ENCODE measurements at regions not wholly inside any gene's neighbourhood (a gene's known extent, or its start where the extent isn't known, plus 50 kb on each side); places are given as distances from the start of the nearest gene placed in this dataset.
"Not testable (repeated sequence)": the region's sequence is repeated elsewhere in the genome, so short reads cannot be mapped to it uniquely, and the experiment has no call there.

- no peak for TF ChIP-seq GATA1 (IDR thresholded peaks at IDR 0.05; ENCODE audit: low read depth, low read length)
- no peak for TF ChIP-seq POLR2A (IDR thresholded peaks at IDR 0.05; ENCODE audit: low read length)
- DNase-seq: no peak
Measured at GRCh38 chr1:244302876-244303609, 148.7 kb downstream of the ADSS2 start.

GRCh38 chr1:244303610-244303969 is 148.1 kb downstream of the ADSS2 start:
- DNase-seq: no peak
- TF ChIP-seq GATA1 (IDR thresholded peaks at IDR 0.05; ENCODE audit: low read depth, low read length) (no peak), POLR2A (IDR thresholded peaks at IDR 0.05; ENCODE audit: low read length) (no peak)

DNA sequence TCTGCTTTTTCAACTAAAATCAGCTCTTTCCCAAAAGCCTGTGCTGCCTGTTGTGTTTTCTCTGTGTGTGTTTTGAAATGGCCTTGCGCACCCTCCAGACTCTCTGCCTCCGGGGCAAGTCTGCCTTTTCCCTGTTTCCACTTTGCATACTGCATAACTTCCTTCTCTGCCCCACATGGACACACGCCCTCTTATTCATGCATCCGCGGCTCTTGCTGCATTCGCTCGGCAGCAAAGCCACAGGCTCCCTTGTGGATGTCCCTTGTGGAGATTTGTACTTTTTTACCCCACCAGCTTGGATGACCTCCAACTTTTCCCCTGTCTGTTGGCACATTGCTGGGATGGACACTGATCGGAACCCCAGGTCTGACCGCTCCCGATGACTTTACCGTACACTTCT is 147.6 kb downstream of the ADSS2 start:
- no peak for DNase-seq
- TF ChIP-seq POLR2A (IDR thresholded peaks at IDR 0.05; ENCODE audit: low read length): no peak
- no peak for TF ChIP-seq GATA1 (IDR thresholded peaks at IDR 0.05; ENCODE audit: low read depth, low read length)

DNA sequence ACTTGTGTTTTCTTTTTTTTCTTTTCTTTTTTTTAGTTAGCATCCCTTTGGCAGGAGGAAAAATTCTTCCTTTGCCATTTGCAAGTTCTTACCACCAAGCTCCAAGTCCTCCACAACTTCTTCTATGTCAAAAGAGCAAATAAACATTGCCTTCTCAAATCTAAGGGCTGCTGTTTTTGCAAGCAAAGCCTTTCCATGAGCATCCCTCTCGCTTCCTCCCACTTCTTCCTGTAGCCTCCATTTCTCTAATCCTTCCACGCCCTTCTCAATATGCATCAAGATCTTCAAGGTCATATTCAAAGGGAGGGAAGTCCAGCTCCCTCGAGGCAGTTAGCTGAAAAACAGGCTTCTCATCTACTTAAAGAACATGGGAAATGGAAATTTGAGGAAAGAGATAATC is 147.1 kb downstream of the ADSS2 start:
- no peak for DNase-seq
- no peak for TF ChIP-seq POLR2A (IDR thresholded peaks at IDR 0.05; ENCODE audit: low read length)
- no peak for TF ChIP-seq GATA1 (IDR thresholded peaks at IDR 0.05; ENCODE audit: low read depth, low read length)

DNA sequence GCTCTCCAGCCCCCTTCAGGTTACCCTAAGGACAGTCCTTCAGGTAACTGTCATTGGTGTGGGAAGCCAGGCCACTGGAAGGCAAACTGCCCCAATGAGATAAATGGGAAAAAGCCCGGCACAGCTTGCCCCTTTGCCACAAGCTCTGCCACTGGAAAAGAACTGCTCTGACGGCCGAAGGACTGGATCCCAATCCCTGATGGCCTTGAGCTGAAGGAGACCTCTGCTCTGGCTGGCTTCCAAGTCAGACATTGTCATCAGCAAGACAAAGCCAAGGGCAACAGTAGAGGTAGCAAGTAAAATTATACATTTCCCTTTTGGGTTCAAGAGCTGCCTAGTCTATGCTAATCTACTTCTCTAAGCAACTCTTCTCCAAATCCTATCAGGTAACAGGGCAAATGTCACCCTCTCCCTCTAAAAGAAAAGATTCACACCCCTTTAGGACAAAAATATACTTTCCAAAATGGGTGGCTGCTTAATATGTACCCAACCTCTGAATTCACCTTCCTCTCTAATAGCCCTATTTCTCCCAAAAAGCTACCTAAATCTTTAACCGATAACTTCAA is 145.8 kb downstream of the ADSS2 start:
- TF ChIP-seq POLR2A (IDR thresholded peaks at IDR 0.05; ENCODE audit: low read length) (no peak), GATA1 (IDR thresholded peaks at IDR 0.05; ENCODE audit: low read depth, low read length) (no peak)
- DNase-seq: no peak

DNA sequence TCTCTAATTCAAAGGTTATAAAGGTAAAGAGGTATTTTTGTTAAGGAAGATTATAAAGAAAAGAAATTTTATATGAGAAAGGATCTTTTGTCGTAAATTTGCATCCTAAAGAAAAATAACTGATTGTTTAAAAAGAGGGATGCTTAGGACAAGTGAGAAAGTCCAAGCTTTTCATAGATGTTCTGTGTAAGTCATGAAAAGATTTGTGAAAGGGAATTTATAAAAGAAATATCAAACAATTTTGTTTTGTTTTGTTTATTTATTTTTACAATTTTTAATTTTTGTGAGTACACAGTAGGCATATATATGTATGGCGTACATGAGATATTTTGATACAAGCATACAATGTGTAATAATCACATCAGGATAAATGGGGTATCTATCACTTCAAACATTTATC is 145.2 kb downstream of the ADSS2 start:
- DNase-seq: no peak
- TF ChIP-seq GATA1 (IDR thresholded peaks at IDR 0.05; ENCODE audit: low read depth, low read length) (no peak), POLR2A (IDR thresholded peaks at IDR 0.05; ENCODE audit: low read length) (no peak)

- not testable (repeated sequence) for DNase-seq
Measured at GRCh38 chr1:244309191-244309590, 142.5 kb downstream of the ADSS2 start.

GRCh38 chr1:244311784-244312532 is 139.8 kb downstream of the ADSS2 start:
- no peak for TF ChIP-seq POLR2A (IDR thresholded peaks at IDR 0.05; ENCODE audit: low read length)
- no peak for TF ChIP-seq GATA1 (IDR thresholded peaks at IDR 0.05; ENCODE audit: low read depth, low read length)
- DNase-seq: no peak

- TF ChIP-seq GATA1 (IDR thresholded peaks at IDR 0.05; ENCODE audit: low read depth, low read length) (no peak), POLR2A (IDR thresholded peaks at IDR 0.05; ENCODE audit: low read length) (no peak)
Measured at GRCh38 chr1:244313346-244313745, 138.4 kb downstream of the ADSS2 start.

DNA sequence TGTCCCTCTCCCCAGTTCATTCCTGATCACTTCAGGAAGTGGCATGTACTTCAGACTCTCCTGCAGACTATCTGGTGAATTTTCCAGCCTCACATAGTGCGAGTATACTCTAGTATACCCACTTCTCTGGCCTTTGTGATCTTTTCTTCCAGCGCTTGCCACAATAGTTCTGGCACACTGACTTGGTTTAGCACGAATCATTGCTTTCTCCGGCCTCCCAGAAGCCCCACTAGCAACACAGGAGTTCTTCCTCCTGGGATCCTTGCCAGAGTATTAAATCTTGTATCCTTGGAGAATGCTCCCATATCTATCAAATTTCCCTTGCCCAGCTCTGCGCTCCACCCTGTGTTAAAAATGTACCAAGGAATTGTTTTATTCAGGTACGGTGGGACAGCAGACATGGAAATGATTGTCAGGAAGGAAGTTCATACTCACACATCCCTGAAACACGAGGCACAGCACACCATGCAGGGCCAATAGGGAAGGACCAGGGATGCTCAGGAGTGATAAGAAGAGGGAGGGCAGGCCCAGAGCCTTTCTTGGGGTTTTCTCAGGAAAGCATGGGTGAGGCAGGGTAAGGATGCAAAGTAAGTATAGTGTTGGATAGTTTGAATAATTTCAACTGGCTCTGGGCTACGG is 136.7 kb downstream of the ADSS2 start:
- no peak for DNase-seq
- TF ChIP-seq GATA1 (IDR thresholded peaks at IDR 0.05; ENCODE audit: low read depth, low read length) (no peak), POLR2A (IDR thresholded peaks at IDR 0.05; ENCODE audit: low read length) (no peak)

More at GRCh38 chr1:244313346-244313745, 138.4 kb downstream of the ADSS2 start:
- DNase-seq: no peak

DNA sequence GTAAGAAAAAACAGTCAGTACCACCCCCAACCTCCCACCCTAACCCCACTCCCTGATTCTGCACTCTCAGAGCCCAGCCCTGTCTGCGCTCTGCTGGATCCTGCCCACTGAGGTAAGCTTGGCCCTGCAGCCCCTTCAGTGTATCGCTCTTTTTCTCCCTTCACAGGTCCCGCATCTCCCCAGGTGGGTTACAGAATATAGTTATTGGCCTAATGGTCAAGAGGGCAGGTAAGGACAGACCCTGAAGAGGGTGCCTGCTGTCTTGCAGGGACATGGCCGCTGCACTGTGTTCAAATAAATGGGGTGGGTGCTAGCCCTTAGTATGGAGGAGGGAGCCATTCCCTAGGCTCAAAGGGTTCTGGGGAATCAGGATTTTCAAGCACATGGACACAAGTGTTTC is 135.7 kb downstream of the ADSS2 start:
- no peak for DNase-seq
- TF ChIP-seq POLR2A (IDR thresholded peaks at IDR 0.05; ENCODE audit: low read length) (no peak), GATA1 (IDR thresholded peaks at IDR 0.05; ENCODE audit: low read depth, low read length) (no peak)

DNA sequence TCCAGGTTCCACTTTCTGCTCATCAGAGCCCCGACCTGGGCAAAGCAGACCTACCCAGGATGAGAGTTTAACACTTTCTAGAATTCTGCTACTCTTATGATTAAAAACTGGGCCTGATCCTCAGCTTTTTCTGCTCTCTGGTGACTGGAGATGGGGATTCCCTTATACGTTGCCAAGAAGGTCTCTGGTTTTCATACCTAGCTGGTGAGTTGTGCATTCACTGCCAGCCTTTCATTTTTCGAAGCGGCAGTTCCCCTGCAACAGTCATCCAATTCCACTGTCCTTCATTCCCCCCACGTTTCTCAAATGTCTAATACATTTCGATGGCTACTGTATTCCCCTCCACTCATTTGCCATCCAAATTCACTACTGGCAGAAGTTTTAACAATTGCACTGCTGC is 135.3 kb downstream of the ADSS2 start:
- TF ChIP-seq POLR2A (IDR thresholded peaks at IDR 0.05; ENCODE audit: low read length) (no peak), GATA1 (IDR thresholded peaks at IDR 0.05; ENCODE audit: low read depth, low read length) (no peak)
- no peak for DNase-seq

DNA sequence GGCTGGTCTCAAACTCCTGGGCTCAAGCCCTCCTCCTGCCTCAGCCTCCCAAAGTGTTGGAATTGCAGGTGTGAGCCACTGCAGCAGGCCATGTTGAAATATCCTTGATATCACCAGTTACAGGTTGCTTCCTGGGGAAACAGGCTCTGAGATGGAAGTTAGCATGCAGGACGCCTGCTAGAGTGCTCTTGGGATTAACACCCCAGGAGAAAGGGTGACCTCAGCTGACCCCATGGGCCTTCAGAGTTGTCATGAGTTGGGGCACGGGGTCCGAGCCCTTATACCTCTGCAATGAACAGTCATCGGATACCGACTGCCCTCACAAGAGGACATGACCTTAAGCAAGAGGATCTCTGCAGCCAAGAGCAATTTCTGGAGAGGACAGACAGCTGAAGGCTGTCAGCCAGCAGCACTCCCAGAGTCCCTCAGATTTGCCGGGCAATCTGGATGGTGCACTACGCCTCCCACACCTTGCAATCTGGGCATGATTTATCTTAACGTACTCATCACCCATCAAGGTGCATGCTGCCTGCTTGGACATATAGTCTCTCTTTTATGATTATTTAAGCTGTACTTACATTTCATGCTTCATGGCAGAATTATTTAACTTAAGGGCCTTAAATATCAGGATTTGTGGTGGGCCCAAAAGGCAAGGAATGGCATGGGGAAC is 134.6 kb downstream of the ADSS2 start:
- no peak for TF ChIP-seq POLR2A (IDR thresholded peaks at IDR 0.05; ENCODE audit: low read length)
- no peak for TF ChIP-seq GATA1 (IDR thresholded peaks at IDR 0.05; ENCODE audit: low read depth, low read length)
- no peak for DNase-seq

DNA sequence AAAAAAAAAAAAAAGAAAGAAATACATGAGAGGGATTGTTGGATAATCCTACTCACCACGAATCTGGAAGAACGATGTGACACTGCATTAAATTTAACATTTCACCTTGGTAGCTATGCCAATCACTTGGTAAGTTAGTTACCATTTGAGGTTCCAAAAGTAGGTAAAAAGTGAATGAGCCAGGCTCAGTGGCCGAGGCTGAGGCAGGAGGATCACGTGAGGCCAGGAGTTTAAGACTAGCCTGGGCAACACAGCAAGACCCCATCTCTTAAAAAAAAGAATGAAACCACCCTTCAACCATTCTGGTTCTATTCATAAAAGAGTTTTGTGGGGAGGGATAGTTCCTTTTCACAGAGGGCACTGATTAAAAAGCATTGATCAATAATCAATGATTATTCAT is 133.6 kb downstream of the ADSS2 start:
- DNase-seq: no peak
- no peak for TF ChIP-seq POLR2A (IDR thresholded peaks at IDR 0.05; ENCODE audit: low read length)
- TF ChIP-seq GATA1 (IDR thresholded peaks at IDR 0.05; ENCODE audit: low read depth, low read length): no peak

Measured in erythroblast (primary cell).